NB4 (cell line): ENCODE measurements at regions not wholly inside any gene's neighbourhood (a gene's known extent, or its start where the extent isn't known, plus 50 kb on each side); places are given as distances from the start of the nearest gene placed in this dataset.

Experiments
- DNase-seq: peaks from one replicate; pipeline ENCODE4 v3.0.0; 2010; ENCODE audit warnings: low read depth
- H3K4me3 ChIP-seq: one replicate; pipeline ENCODE4 v1.5.1; 2011; ENCODE audit warnings: mild to moderate bottlenecking, low read depth, low read length, moderate library complexity
- MYC ChIP-seq: IDR thresholded peaks from 2 replicates; pipeline ENCODE4 v1.6.1; 2011; ENCODE audit warnings: low read depth, low read length
- POLR2A ChIP-seq: IDR thresholded peaks from 2 replicates; pipeline ENCODE4 v1.6.1; 2011; ENCODE audit warnings: mild to moderate bottlenecking; ENCODE audit not compliant: insufficient read length; ENCODE audit errors: extremely low read depth
- TF ChIP-seq, protein P1 (sequence below): IDR thresholded peaks from 2 replicates; pipeline ENCODE4 v1.6.1; 2011; ENCODE audit warnings: low read depth, low read length
- TF ChIP-seq, protein P2 (sequence below): IDR thresholded peaks from one replicate; pipeline ENCODE4 v1.5.1; 2012; ENCODE audit warnings: low read depth, low read length

DNA sequence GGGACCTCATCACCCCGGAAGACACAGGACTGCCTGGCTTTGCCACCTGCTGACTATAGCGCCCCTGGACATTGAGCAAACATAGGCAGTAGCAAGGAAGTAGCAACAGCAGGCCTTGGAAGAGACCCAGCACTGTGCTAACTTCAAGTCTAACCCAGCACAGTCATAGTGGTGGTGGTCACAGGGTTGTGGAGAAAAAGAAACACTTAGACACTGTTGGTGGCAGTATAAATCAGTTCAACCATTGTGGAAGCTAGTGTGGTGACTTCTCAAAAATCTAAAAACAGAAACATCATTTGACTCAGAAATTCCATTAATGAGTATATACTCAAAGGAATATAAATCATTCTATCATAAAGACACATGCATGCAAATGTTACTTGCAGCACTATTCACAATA, 874.0 kb upstream of the EPHA5 start:
- no peak for TF ChIP-seq MYC
- TF ChIP-seq, protein P1, sequence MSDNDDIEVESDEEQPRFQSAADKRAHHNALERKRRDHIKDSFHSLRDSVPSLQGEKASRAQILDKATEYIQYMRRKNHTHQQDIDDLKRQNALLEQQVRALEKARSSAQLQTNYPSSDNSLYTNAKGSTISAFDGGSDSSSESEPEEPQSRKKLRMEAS = no peak
- DNase-seq = no peak
- no peak overlapping the region for H3K4me3 ChIP-seq

DNA sequence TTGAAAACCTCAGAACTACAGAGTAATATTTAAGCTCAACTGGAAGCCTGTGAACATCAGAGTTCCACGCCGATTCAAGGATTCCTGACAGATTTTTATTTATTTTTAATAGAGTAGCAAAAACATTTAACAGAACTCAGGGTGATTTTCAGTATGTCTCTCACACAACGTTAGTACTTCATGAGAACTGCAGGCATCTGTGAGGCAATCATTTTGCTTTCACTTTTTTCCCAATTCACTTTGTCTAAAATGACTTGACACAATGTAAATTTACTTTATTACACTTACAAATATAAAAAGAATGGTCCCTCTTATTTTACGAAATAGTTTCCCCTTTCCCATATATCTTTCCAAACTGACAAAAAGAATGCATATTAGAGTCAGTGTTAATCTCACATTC, 869.5 kb upstream of the EPHA5 start:
- no peak for DNase-seq
- no peak overlapping the region for H3K4me3 ChIP-seq
- no peak for TF ChIP-seq MYC
- TF ChIP-seq POLR2A = no peak
- TF ChIP-seq, protein P1 = no peak
- TF ChIP-seq, protein P2, sequence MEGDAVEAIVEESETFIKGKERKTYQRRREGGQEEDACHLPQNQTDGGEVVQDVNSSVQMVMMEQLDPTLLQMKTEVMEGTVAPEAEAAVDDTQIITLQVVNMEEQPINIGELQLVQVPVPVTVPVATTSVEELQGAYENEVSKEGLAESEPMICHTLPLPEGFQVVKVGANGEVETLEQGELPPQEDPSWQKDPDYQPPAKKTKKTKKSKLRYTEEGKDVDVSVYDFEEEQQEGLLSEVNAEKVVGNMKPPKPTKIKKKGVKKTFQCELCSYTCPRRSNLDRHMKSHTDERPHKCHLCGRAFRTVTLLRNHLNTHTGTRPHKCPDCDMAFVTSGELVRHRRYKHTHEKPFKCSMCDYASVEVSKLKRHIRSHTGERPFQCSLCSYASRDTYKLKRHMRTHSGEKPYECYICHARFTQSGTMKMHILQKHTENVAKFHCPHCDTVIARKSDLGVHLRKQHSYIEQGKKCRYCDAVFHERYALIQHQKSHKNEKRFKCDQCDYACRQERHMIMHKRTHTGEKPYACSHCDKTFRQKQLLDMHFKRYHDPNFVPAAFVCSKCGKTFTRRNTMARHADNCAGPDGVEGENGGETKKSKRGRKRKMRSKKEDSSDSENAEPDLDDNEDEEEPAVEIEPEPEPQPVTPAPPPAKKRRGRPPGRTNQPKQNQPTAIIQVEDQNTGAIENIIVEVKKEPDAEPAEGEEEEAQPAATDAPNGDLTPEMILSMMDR = no peak

DNA sequence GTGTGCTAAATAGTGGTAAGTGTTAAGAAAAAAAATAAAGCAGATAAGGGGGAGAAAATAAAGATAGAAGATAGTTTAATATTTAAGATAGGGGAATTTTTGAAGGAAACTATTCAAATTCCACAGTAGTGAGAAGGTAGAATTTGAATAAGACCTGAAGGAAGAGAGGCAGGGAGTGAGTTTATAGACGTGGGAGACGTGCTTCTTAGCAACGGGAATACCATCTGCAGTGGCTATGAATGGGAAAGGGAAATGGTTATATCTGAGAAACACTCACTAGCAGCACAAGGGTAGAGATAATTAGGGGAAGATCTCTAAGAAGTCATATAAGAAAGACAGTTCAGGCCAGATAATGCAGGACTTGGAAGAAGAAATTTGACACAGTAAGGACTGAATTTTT, 854.5 kb upstream of the EPHA5 start:
- no peak overlapping the region for H3K4me3 ChIP-seq
- TF ChIP-seq, protein P2 = no peak
- TF ChIP-seq, protein P1 = no peak
- TF ChIP-seq MYC (no peak), POLR2A (no peak)
- no peak for DNase-seq

DNA sequence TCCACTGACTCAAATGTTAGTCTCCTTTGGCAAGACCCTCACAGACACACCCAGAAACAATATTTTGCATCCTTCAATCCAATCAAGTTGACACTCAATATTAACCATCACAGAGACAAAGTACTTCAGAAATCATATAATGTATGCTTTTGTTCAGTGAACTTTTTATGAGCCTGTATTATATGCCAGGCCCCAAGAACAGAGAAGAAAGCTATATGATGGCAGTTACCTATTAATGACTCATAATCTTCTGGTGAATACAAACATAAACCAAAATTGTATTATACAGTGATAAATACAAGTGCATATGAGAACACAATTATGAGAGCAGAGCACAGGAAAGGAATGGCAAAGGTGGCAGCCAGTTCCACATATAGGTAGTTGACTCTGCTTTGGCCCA, 852.0 kb upstream of the EPHA5 start:
- TF ChIP-seq, protein P2 = no peak
- TF ChIP-seq MYC = no peak
- TF ChIP-seq POLR2A = no peak
- TF ChIP-seq, protein P1 = no peak

DNA sequence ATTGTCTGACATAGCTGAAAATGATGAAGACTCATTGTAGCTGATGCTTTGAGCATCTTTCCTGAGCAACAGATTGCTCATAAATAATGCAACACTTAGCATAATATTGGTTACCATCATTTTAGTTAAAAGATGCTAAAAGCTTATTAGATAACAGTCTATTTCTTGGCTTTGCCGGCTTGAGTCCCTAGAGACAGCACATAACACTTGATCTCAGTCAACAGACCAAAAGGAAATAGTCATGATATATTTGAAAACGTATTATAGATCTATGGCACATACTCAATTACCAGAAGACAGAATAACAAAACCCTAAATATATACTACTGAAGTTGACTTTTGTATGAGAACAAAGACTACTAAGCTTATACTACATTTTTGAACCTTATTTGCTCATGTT, 846.7 kb upstream of the EPHA5 start:
- TF ChIP-seq MYC (no peak), POLR2A (no peak)
- TF ChIP-seq, protein P1 = no peak
- TF ChIP-seq, protein P2 = no peak
- DNase-seq = no peak
- no peak overlapping the region for H3K4me3 ChIP-seq

More for the DNA sequence above, 852.0 kb upstream of the EPHA5 start:
- no peak overlapping the region for H3K4me3 ChIP-seq
- DNase-seq = no peak

DNA sequence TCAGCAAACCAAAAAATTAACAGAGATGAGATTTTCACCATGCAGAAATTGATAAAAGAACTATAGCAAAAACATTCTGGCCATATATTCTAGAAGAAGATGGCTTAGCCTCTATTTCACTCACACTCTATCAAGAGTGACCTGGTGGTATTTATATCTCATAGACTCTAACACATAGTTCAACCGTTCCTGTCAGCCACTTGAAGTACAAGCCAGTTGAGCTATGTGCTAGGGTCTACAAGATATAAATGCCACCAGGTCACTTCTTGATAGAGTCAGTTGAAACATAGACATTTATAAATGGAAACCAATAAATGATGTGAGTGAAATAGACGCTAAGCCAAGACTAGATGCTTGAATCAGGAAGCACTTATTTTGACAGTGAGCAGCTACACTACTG, 836.7 kb upstream of the EPHA5 start:
- no peak overlapping the region for H3K4me3 ChIP-seq
- DNase-seq = no peak
- TF ChIP-seq MYC (no peak), POLR2A (no peak)
- TF ChIP-seq, protein P1 = no peak
- TF ChIP-seq, protein P2 = no peak
